HG03159 (cell line): ENCODE measurements at regions not wholly inside any gene's neighbourhood (a gene's known extent, or its start where the extent isn't known, plus 50 kb on each side); places are given as distances from the start of the nearest gene placed in this dataset.

ENCODE experiments used
- ATAC-seq: cut with Tn5 transposase; IDR thresholded peaks from one replicate; pipeline ENCODE4 v1.9.1; 2021; ENCODE audit warnings: mild to moderate bottlenecking, moderate library complexity; ENCODE audit not compliant: unreplicated experiment

- no peak for ATAC-seq
Observed at GRCh38 chr2:223369889-223370288, 232.3 kb downstream of the SCG2 start.

GRCh38 chr2:223383315-223383714, 218.8 kb downstream of the SCG2 start:
- no peak for ATAC-seq

DNA sequence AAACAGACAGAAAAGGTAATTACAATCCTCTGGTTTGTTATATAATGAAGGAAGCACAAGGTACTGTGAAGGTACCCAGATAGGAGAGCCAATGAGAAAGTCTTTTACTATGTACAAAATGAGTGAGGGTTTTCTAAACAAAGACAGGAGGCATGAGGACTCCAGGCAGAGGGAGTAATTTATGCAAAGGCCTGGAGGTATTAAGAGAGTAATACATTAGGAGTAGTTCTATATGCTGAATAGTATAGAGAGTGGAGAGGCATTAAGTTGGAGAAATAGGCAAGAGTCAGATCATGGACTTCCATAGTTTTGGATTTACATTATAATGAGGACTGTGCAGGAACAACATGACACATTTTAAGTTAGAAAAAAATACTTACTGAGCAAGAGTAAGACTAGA, 216.0 kb downstream of the SCG2 start:
- no peak for ATAC-seq

DNA sequence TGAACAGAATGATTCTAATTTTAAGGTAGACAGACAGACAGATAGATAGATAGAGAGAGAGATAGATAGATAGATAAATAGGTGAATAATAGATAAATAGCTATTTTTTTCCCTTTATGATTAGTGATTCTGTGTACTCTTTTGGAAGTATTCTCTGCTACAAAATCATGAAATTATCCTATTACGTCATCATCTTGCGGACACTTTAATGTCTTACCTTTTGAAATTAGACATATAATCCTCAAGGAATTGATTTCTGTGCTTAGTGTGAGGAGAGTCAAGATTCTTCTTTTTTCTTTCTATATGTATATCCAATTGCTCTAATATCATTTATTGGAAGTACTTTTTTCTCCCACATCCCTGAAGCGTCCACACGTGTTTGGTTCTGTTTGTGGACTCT, 215.2 kb downstream of the SCG2 start:
- no peak for ATAC-seq

- ATAC-seq, result no peak
Observed at GRCh38 chr2:223389624-223390023, 212.5 kb downstream of the SCG2 start.

- no peak for ATAC-seq
Observed at GRCh38 chr2:223396993-223397392, 205.2 kb downstream of the SCG2 start.

GRCh38 chr2:223399357-223399957, 202.7 kb downstream of the SCG2 start:
- no peak for ATAC-seq

GRCh38 chr2:223404616-223405015, 197.5 kb downstream of the SCG2 start:
- no peak for ATAC-seq

DNA sequence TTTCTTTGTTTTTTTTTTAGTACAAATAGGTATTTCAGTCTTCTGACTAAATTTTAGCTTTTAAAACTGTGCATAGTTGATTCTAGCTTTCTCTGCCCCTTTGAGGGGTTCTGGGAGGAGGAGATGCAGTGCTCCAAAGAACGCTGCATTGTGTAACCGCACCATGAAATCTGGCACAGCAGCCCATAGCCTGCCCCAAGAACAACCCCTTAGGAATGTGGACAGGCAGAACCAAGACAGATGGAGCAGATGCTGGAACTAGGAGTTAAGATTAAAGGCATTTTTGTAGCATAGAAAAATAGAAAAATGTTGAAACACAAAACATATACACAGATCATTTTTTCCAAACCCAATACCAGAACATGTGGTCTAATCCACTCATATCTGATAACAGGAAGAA, 187.5 kb downstream of the SCG2 start:
- no peak for ATAC-seq

- no peak for ATAC-seq
Observed at GRCh38 chr2:223415071-223415470, 187.1 kb downstream of the SCG2 start.

GRCh38 chr2:223416815-223417610, 185.1 kb downstream of the SCG2 start:
- no peak for ATAC-seq

- ATAC-seq, result no peak
Observed at GRCh38 chr2:223418131-223418530, 184.0 kb downstream of the SCG2 start.

- ATAC-seq, result no peak
Observed at GRCh38 chr2:223418604-223419199, 183.5 kb downstream of the SCG2 start.

- ATAC-seq, result no peak
Observed at GRCh38 chr2:223420048-223420447, 182.1 kb downstream of the SCG2 start.

DNA sequence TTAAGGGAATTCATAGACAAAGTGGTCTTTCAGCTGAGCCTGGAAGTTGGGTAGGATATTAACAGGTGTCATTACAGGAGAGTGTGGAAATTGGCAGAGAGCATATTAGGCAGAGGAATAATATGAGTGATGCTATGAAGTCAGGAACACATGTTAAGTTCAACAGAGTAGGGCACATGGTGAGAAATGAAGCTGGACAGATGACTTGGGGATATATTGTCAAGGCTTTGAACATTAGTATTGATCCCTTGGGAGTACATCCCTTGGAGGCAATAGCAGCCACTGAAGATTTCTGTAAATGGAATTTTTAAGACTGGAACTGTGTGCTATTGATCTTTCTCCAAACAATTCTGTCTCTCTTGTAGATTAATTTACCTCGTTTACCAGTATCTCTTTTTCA, 170.7 kb downstream of the SCG2 start:
- ATAC-seq, result no peak

DNA sequence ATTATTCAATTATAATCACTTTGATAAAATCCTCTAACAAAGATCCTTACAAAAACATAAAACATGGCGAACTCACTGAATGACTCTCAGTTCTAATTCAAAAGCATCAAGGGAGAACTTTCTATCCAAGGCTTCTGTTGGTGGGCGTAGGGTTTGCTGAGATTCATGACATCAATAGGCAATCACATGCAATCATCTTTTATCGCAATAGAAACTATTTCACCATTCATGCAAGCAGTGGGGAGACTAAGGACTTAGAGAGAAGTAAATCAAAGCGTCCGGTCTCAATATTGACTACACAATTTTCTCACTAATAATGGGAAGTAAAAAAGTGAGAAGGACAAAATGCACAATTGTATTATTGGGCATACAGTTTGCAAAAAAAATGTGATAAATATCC, 168.7 kb downstream of the SCG2 start:
- no peak for ATAC-seq

DNA sequence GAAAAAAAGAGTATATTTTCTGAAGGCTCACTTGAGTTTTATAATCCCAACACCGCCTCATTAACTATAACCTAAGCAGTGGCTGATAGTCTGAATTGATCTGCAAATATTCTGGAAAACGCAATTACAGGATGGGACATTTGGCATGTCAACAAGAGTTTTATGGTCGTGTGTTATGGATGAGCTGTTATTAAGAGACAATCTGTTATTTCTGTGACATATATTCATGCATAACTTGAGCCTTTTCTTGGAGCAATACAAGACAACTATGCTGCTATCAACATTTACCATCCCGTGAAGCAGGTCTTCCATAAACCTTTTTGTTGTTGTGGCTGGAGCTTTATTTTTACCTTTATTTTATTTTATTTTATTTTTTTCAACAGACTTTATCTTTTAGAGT, 164.4 kb downstream of the SCG2 start:
- ATAC-seq, result no peak

DNA sequence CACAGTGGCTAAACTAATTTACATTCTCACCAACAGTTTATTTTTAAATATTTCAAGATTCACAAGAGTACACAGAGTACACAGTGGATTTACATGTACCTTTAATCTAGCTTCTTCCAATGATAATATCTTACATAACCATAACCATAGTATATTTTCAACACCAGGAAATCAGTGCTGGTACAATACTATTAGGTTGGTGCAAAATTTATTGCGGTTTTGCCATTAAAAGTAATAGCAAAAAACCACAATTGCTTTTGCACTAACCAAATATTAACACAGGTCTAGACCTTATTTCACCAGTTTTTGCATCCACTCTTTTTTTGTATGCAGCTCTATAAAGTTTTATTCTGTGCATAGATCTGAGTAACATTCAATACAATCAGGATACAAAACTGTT, 163.0 kb downstream of the SCG2 start:
- no peak for ATAC-seq

- no peak for ATAC-seq
Observed at GRCh38 chr2:223439786-223440185, 162.4 kb downstream of the SCG2 start.

DNA sequence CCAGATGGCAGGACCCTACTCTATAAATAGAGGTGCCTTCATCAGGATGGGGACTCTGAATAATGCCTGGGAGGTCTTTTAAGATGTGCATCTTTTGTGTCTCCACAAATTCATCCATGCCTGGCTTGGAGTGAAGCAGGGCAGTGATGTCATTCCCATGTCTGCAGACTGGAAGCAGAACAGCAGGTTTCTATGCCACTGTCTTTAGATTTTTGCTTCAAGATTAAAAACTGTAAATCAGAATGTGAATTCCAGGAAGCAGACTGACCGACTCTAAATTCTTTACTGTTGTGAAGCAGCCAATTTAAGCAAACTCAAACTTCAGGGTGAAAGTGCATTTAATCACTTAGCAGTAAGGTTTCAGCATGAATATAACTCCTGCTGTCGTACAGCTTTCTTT, 159.3 kb downstream of the SCG2 start:
- no peak for ATAC-seq

GRCh38 chr2:223450246-223450645, 151.9 kb downstream of the SCG2 start:
- no peak for ATAC-seq

DNA sequence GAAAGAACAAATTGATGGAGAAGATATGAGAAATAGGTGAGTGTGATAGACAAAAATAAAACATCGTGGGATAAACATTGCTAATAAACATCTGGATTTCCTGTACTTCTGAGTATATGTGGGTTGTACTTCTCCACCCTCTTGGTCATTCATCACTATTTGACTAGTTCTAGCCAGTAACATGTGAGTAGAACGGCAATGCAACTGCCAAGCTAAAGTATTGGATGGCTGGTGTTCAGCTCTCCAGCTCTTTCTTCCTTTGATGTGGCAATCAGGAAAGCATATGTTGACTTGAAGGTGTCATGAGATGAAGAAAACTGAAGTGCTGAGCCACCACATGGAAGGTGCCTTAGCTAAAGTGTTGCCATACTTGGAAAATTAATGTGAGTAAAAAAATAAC, 144.9 kb downstream of the SCG2 start:
- ATAC-seq, result no peak
